ENCODE measurements at regions not wholly inside any gene's neighbourhood (a gene's known extent, or its start where the extent isn't known, plus 50 kb on each side); places are given as distances from the start of the nearest gene placed in this dataset.

DNA sequence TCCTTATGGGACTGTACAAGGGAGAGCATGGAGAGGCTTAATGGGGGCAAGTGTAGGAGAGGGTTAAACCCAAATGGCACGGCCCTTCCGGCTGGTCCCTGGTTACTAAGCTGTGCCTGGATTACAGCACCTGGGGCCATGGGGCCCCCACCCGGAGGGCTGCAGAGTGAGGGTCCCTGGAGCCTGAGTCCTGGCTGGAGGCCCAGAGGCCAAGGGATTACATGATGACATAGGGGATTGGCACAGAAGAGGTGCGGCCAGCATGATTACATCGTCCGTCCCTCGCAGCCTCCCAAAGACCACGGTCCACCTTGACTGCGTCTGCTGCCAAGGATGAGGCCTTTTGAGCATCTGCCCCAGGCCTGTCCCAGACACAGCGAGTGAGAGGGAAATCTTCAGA, 149.4 kb downstream of the URI1 start:
- Histone ChIP-seq H3K4me1 (no peaks in the 10 kb centered on the region), H3K4me2 (no peak overlapping the region), H3K9me3 (no peaks in the 10 kb centered on the region), H3K27ac (no peak overlapping the region), H3K4me3 (no peak overlapping the region)
- FAIRE-seq (no peak), ATAC-seq (no peak), DNase-seq (ENCODE audit: low read depth in 1 of 2, low spot score in 1 of 2) (no peak)
- POLR2A ChIA-PET, result no interaction called here
- TF ChIP-seq EHMT2 (IDR thresholded peaks at IDR 0.05; ENCODE audit: low read depth) (no peak), MYC (IDR thresholded peaks at IDR 0.05; ENCODE audit: borderline replicate concordance, low read length) (no peak), TP53 (CRISPR knock-in tag; IDR thresholded peaks at IDR 0.05) (no peak)
- CTCF ChIA-PET, result interaction anchor here (1.1 to 1.5 kb wide), 4 partner anchors 10 to 46 kb away, joined by 3 read pairs; no protein-coding TSS in a partner anchor
- 71% methylated on average over 10 of the region's 10 CpGs for WGBS (ENCODE audit: missing lambda C conversion rate)

DNA sequence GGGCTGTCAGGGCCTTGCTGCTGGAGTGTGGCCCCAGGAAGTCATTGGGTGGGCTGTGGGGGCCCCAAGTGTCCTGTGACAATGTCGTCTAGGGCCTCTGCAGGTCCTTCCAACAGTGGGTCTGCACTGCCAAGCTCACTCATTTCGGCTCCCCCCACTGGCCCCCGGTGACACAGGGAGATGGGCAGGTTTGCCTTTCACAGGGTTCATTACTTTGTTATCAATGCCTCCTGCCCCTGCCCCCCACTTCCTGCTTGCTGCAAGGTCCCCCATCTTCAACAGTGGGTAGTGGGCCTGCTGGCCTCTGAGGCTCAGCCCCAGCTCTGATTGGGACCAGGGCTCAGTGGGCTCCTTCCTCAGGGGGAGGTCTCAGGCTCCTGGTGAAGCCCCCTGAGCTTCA, 149.8 kb downstream of the URI1 start:
- Histone ChIP-seq H3K4me3 (no peak overlapping the region), H3K4me1 (no peaks in the 10 kb centered on the region), H3K27ac (no peak overlapping the region), H3K9me3 (no peaks in the 10 kb centered on the region), H3K4me2 (no peak overlapping the region)
- TF ChIP-seq ELK1 (IDR thresholded peaks at IDR 0.05; ENCODE audit: low read depth, low read length), result no peak
- TF ChIP-seq KDM5A (IDR thresholded peaks at IDR 0.05), result no peak
- TF ChIP-seq CTCF (IDR thresholded peaks at IDR 0.05), result no peak
- no peak for TF ChIP-seq MAZ (IDR thresholded peaks at IDR 0.05; ENCODE audit: borderline replicate concordance, low read depth, low read length)
- no peak for TF ChIP-seq CBX8 (IDR thresholded peaks at IDR 0.05)
- TF ChIP-seq, protein P1, sequence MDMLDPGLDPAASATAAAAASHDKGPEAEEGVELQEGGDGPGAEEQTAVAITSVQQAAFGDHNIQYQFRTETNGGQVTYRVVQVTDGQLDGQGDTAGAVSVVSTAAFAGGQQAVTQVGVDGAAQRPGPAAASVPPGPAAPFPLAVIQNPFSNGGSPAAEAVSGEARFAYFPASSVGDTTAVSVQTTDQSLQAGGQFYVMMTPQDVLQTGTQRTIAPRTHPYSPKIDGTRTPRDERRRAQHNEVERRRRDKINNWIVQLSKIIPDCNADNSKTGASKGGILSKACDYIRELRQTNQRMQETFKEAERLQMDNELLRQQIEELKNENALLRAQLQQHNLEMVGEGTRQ (IDR thresholded peaks at IDR 0.05), result no peak
- TF ChIP-seq POLR2A (IDR thresholded peaks at IDR 0.05; ENCODE audit: low read length), result no peak
- FAIRE-seq (no peak), ATAC-seq (no peak), DNase-seq (ENCODE audit: low read depth in 1 of 2, low spot score in 1 of 2) (no peak)
- ChIA-PET CTCF (interaction anchor here (0.6 to 1.5 kb wide), 3 partner anchors 41 to 404 kb away, joined by 3 read pairs; no protein-coding TSS in a partner anchor), POLR2A (no interaction called here)
- WGBS (ENCODE audit: missing lambda C conversion rate), result 13% methylated on average over 3 of the region's 3 CpGs

- H3K27ac ChIP-seq, result no peak overlapping the region
- 62% methylated on average over 14 of the region's 14 CpGs for WGBS (ENCODE audit: missing lambda C conversion rate)
- TF ChIP-seq MYC (IDR thresholded peaks at IDR 0.05; ENCODE audit: borderline replicate concordance, low read length) (no peak), PHF8 (IDR thresholded peaks at IDR 0.05; ENCODE audit: borderline replicate concordance, low read depth) (no peak), JUN (IDR thresholded peaks at IDR 0.05) (no peak)
- H3K4me2 ChIP-seq, result no peak overlapping the region
- no peaks in the 10 kb centered on the region for H3K9me3 ChIP-seq
- no peak overlapping the region for H3K4me3 ChIP-seq
- no peak for FAIRE-seq
- no peak for ATAC-seq
- no peaks in the 10 kb centered on the region for H3K4me1 ChIP-seq
- no peak for DNase-seq (ENCODE audit: low read depth in 1 of 2, low spot score in 1 of 2)
- CTCF ChIA-PET, result interaction anchor here (0.6 kb wide), 1 partner anchor 405 kb away, joined by 3 read pairs; no protein-coding TSS in a partner anchor
- POLR2A ChIA-PET, result no interaction called here
Observed at GRCh38 chr19:30092721-30093569, 150.9 kb downstream of the URI1 start.

DNA sequence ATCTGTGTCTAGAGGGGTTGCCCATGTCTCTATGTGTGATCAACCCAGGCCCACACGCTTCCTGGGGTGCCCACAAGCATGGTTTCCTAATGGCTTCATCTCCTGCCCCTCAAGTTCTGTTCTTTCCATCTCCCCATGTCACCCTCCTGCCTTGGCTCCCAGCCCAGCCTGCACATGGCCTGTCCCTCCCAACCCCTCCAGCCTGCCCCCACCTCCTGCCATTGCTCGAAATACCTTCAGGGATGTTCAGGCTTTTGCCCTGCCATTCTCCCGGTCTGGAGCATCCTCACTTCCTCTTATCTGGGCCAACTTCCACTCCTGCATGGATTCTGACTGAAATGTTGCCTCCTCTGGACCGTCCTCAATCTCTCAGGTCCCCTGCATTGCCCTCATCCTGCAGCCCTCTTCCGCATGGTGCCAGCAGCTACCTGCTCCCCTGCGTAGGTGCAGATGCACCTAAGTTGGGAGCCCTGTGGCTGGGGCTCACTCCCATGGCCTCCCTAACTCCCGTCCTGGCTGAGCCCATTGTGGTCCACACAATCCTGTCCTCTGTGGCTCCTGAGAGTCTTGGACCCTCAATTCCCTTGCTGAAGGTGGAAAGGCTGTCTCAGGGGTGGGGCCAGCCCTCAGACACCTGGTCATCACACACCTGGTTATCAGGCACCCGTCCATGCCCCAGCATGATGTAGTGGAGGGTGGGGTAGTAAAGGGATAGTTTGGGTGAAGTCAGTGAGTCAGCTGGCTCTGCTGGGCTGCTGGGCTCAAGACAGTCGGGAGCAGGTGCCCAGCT, 152.1 kb downstream of the URI1 start:
- FAIRE-seq (no peak), ATAC-seq (no peak), DNase-seq (ENCODE audit: low read depth in 1 of 2, low spot score in 1 of 2) (no peak)
- H3K9me3 ChIP-seq, result no peaks in the 10 kb centered on the region
- H3K4me2 ChIP-seq, result no peak overlapping the region
- no peak overlapping the region for H3K27ac ChIP-seq
- H3K4me1 ChIP-seq, result no peaks in the 10 kb centered on the region
- ChIA-PET CTCF (interaction anchor here (1.8 kb wide), 1 partner anchor 13 kb away, joined by 4 read pairs; no protein-coding TSS in a partner anchor), POLR2A (no interaction called here)
- no peak overlapping the region for H3K4me3 ChIP-seq
- WGBS (ENCODE audit: missing lambda C conversion rate), result 31% methylated on average over 9 of the region's 9 CpGs
- TF ChIP-seq ZNF302 (CRISPR knock-in tag; IDR thresholded peaks at IDR 0.05), result no peak
- TF ChIP-seq RFX5 (IDR thresholded peaks at IDR 0.05), result no peak
- TF ChIP-seq JUN (IDR thresholded peaks at IDR 0.05), result no peak
- TF ChIP-seq, protein P2, sequence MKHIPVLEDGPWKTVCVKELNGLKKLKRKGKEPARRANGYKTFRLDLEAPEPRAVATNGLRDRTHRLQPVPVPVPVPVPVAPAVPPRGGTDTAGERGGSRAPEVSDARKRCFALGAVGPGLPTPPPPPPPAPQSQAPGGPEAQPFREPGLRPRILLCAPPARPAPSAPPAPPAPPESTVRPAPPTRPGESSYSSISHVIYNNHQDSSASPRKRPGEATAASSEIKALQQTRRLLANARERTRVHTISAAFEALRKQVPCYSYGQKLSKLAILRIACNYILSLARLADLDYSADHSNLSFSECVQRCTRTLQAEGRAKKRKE (CRISPR knock-in tag; IDR thresholded peaks at IDR 0.05; ENCODE audit: low read depth), result no peak
- TF ChIP-seq, protein P3, sequence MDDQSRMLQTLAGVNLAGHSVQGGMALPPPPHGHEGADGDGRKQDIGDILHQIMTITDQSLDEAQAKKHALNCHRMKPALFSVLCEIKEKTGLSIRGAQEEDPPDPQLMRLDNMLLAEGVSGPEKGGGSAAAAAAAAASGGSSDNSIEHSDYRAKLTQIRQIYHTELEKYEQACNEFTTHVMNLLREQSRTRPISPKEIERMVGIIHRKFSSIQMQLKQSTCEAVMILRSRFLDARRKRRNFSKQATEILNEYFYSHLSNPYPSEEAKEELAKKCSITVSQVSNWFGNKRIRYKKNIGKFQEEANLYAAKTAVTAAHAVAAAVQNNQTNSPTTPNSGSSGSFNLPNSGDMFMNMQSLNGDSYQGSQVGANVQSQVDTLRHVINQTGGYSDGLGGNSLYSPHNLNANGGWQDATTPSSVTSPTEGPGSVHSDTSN (IDR thresholded peaks at IDR 0.05), result no peak
- TF ChIP-seq CHD2 (IDR thresholded peaks at IDR 0.05; ENCODE audit: low read length, partially characterized antibody), result no peak
- TF ChIP-seq HOXA7 (CRISPR knock-in tag; IDR thresholded peaks at IDR 0.05), result no peak
- TF ChIP-seq E2F6 (IDR thresholded peaks at IDR 0.05; ENCODE audit: borderline replicate concordance, low read depth), result no peak

Measured in A549 (cell line).